Esophagus squamous epithelium (tissue), 5 donors: ENCODE measurements at regions not wholly inside any gene's neighbourhood (a gene's known extent, or its start where the extent isn't known, plus 50 kb on each side); places are given as distances from the start of the nearest gene placed in this dataset.
"Not testable (repeated sequence)": the region's sequence is repeated elsewhere in the genome, so short reads cannot be mapped to it uniquely, and the experiment has no call there.

Source experiments
- DNase-seq: peaks from one replicate; lab custom pipeline; 2025; lab: John Stamatoyannopoulos, UW
- H3K27ac ChIP-seq, 4 donors: fragments of 200-600 bp; sonication (generic); one replicate each; pipeline ENCODE4 v1.5.1; 2016 to 2019; ENCODE audit warnings: mild to moderate bottlenecking in 1 of 4
- H3K27me3 ChIP-seq, 4 donors: fragments of 200-600 bp; sonication (generic); 1 replicate in 3 of 4; 2 replicates in 1 of 4; pipeline versions ENCODE4 v1.5.1 to v1.6.0; 2017 to 2021; ENCODE audit warnings: antibody characterized with exemption in 1 of 4
- H3K36me3 ChIP-seq, 3 donors: fragments of 200-600 bp; sonication (generic); one replicate each; pipeline ENCODE4 v1.5.1; 2016 to 2019
- H3K4me1 ChIP-seq, 3 donors: fragments of 200-600 bp; sonication (generic); one replicate each; pipeline ENCODE4 v1.5.1; 2017 to 2019
- H3K4me3 ChIP-seq, 4 donors: fragments of 200-600 bp; sonication (generic); 1 replicate in 3 of 4; 2 replicates in 1 of 4; pipeline ENCODE4 v1.5.1; 2016 to 2019; ENCODE audit warnings: mild to moderate bottlenecking in 2 of 4, moderate library complexity in 1 of 4
- H3K9me3 ChIP-seq, 3 donors: fragments of 200-600 bp; sonication (generic); one replicate each; pipeline ENCODE4 v1.5.1; 2016 to 2019
- POLR2A ChIP-seq, 4 donors: fragments of 450-650 bp; IDR thresholded peaks; one replicate each; pipeline ENCODE4 v1.6.1; 2017; ENCODE audit warnings: antibody characterized with exemption in 4 of 4, mild to moderate bottlenecking in 4 of 4, moderate library complexity in 3 of 4
- WGBS, 2 donors: methylation state at CpG; one replicate each; pipeline ENCODE4 v1.1.5; 2018; 5-methylcytosine and 5-hydroxymethylcytosine counted together
- intact Hi-C: fragments of 100-400 bp; cut with DNase I; formaldehyde crosslinking; loops from one replicate; pipeline ENCODE4 v1.15.0; 2022
- TF ChIP-seq, protein P1 (sequence below), 6 experiments: fragments of 450-650 bp in 4 of 6; fragments of 200-600 bp in 2 of 6; sonication (generic) in 2 of 6; IDR thresholded peaks; one replicate each; pipeline ENCODE4 v1.5.1; 2016 to 2019; ENCODE audit warnings: antibody characterized with exemption in 6 of 6, mild to moderate bottlenecking in 4 of 6, moderate library complexity in 4 of 6
- donor health status: DM: yes; HTN: yes; CAD: no.

DNA sequence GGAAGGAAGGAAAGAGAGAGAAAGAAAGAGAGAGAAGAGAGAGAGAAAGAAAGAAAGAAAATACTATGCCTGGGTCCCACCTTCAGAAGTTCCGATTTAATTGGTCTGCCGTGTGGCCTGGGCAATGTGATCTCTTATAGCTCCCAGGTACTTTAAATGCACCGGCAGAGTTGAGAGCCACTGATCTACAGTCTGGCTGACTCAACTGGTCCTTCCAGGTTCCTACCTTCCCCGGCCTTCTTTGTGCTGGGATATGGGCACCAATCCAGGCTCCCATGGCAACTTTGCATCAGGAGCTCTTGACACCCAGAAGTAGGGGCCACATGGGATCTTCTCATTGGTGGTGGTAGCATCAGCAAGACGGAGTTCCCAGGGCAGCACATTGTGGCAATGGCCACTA, 186.5 kb upstream of the ATP6AP2 start:
- intact Hi-C loops, result no loop called here
- Histone ChIP-seq H3K27ac (no peak overlapping the region), H3K27me3 (no peaks in the 10 kb centered on the region), H3K9me3 (peaks cover 0 to 9% (median 0%) of the 10 kb centered on the region in 3 donors), H3K4me3 (no peak overlapping the region), H3K4me1 (no peaks in the 10 kb centered on the region), H3K36me3 (no peaks in the 10 kb centered on the region)
- 68 to 84% methylated on average over 5 of the region's 5 CpGs for WGBS, 2 donors
- DNase-seq, result no peak
- TF ChIP-seq, protein P1, sequence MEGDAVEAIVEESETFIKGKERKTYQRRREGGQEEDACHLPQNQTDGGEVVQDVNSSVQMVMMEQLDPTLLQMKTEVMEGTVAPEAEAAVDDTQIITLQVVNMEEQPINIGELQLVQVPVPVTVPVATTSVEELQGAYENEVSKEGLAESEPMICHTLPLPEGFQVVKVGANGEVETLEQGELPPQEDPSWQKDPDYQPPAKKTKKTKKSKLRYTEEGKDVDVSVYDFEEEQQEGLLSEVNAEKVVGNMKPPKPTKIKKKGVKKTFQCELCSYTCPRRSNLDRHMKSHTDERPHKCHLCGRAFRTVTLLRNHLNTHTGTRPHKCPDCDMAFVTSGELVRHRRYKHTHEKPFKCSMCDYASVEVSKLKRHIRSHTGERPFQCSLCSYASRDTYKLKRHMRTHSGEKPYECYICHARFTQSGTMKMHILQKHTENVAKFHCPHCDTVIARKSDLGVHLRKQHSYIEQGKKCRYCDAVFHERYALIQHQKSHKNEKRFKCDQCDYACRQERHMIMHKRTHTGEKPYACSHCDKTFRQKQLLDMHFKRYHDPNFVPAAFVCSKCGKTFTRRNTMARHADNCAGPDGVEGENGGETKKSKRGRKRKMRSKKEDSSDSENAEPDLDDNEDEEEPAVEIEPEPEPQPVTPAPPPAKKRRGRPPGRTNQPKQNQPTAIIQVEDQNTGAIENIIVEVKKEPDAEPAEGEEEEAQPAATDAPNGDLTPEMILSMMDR (IDR thresholded peaks at IDR 0.05), result no peak
- TF ChIP-seq POLR2A (IDR thresholded peaks at IDR 0.05), result no peak

DNA sequence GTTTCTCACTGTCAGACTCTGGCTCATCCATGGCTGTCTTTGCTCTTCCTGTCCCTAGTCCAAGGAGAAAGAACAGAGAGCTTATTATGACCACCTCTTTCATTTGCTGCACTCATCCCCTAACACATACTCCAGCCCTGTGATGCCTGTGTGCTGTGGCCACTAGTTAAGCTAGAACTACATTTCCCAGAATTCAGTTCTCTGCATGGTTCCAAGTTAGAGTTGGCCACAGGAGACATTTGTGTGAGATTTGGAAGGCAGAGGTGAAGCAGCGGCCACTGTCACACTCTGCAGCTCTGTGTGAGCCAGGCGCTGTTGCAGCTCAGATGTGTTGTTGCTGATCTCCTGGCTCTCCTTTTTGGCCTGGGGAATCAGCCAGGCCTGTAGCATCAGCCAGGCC, 188.2 kb upstream of the ATP6AP2 start:
- no peaks in the 10 kb centered on the region for H3K36me3 ChIP-seq
- H3K4me3 ChIP-seq, result no peak overlapping the region
- peaks cover 0 to 6% (median 0%) of the 10 kb centered on the region in 3 donors for H3K9me3 ChIP-seq
- DNase-seq, result no peak
- no peaks in the 10 kb centered on the region for H3K4me1 ChIP-seq
- no peaks in the 10 kb centered on the region for H3K27me3 ChIP-seq
- TF ChIP-seq, protein P1 (IDR thresholded peaks at IDR 0.05), result no peak
- TF ChIP-seq POLR2A (IDR thresholded peaks at IDR 0.05), result no peak
- 100% methylated on average over 1 of the region's 2 CpGs; no CpG with 5 or more reads in 1 of the 2 donors for WGBS, 2 donors
- intact Hi-C loops, result no loop called here
- no peak overlapping the region for H3K27ac ChIP-seq

DNA sequence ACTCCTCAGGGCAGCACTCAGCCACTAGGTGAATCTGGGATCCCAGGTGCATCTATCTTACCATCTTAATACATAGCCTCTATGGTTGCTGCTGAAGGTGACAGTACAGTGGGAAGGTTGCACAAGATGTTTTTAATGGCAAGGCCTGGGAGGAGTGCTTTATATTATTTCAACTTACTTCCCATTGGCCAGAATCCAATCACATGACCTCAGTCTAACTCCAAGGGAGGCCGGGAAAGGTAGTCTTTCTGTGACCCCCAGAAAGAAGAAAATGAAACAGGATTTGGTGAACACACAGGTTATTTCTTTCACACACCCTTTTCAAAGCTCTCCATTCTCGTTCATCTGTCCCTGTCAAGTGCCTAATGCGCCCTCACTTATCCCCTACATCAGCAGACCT, 189.1 kb upstream of the ATP6AP2 start:
- intact Hi-C loops, result no loop called here
- peaks cover 0 to 2% (median 0%) of the 10 kb centered on the region in 3 donors for H3K9me3 ChIP-seq
- TF ChIP-seq, protein P1 (IDR thresholded peaks at IDR 0.05), result no peak
- TF ChIP-seq POLR2A (IDR thresholded peaks at IDR 0.05), result no peak
- H3K4me1 ChIP-seq, result no peaks in the 10 kb centered on the region
- 42 to 75% methylated on average over 2 to 3 of the region's 3 CpGs for WGBS, 2 donors
- no peak overlapping the region for H3K4me3 ChIP-seq
- H3K27me3 ChIP-seq, result no peaks in the 10 kb centered on the region
- H3K36me3 ChIP-seq, result no peaks in the 10 kb centered on the region
- no peak overlapping the region for H3K27ac ChIP-seq
- no peak for DNase-seq

DNA sequence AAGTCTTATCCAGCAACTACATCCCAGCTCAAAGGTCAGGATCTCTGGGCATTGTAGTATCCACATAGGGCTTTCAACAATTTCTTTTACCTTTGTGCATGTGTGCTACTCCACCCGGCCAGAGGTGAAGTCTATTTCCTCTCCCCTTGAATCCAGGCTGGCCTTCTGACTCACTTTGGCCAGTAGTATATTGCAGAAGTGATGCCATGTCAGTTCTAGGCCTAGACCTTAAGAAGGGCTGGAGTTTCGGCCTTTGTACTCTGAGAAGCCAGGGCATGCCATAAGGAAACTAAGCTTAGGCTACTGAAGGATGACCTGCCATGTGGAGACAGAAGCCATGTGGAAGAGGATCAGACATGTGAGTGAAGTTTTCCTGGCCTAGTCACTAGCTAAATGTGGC, 191.2 kb upstream of the ATP6AP2 start:
- H3K9me3 ChIP-seq, result no peaks in the 10 kb centered on the region
- intact Hi-C loops, result no loop called here
- no peaks in the 10 kb centered on the region for H3K36me3 ChIP-seq
- WGBS, 2 donors, result 56 to 86% methylated on average over 1 of the region's 2 CpGs
- TF ChIP-seq, protein P1 (IDR thresholded peaks at IDR 0.05), result no peak
- no peak for TF ChIP-seq POLR2A (IDR thresholded peaks at IDR 0.05)
- no peak overlapping the region for H3K27ac ChIP-seq
- H3K4me3 ChIP-seq, result no peak overlapping the region
- DNase-seq, result no peak
- H3K27me3 ChIP-seq, result no peaks in the 10 kb centered on the region
- H3K4me1 ChIP-seq, result no peaks in the 10 kb centered on the region

DNA sequence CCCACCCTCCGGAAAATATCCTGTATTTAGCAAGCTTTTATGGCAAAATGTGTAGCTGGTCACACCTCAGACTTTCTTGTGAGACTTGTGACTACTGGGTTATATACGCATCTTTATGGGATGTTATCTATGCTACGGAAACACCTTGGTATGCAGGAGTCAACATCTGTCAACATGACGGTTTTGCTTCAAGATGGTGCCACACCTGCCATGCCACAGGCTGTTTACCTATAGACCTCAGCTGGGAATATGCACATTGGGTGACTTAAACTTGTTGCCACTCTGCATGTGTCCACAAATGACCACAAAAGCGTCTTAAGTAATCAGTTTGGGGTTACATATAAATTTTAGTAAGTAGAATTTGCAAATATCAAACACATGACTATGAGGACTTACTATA, 192.3 kb upstream of the ATP6AP2 start:
- intact Hi-C loops, result no loop called here
- no peak for TF ChIP-seq POLR2A (IDR thresholded peaks at IDR 0.05)
- TF ChIP-seq, protein P1 (IDR thresholded peaks at IDR 0.05), result no peak
- 89 to 90% methylated on average over 5 of the region's 5 CpGs for WGBS, 2 donors

DNA sequence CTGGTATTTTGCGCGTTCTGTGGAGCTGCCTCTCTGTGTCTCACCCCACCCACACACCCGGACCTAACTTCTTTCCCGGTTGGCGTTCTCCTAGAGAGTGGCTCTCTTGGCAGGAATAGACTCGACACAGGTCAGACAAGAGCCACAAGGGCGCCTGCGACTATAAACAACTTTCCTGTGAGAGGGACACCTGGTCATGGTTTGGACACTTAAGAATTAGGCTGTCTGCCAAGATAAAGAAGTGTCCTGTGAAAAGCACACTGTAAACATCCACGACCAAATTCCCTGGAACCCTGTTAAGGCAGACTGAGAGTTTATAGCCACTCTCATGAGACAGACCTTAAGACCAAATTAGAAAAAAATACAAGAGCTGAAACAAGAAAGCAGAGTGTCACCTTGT, 192.9 kb upstream of the ATP6AP2 start:
- H3K9me3 ChIP-seq, intact Hi-C loops, H3K36me3 ChIP-seq, H3K27ac ChIP-seq, H3K27me3 ChIP-seq, H3K4me1 ChIP-seq, DNase-seq, H3K4me3 ChIP-seq: not testable (repeated sequence)
- 71 to 80% methylated on average over 1 to 7 of the region's 9 CpGs for whole genome bisulfite sequencing, 2 donors

More for the DNA sequence above, 192.3 kb upstream of the ATP6AP2 start:
- Histone ChIP-seq H3K9me3 (no peaks in the 10 kb centered on the region), H3K4me3 (no peak overlapping the region), H3K36me3 (no peaks in the 10 kb centered on the region), H3K27me3 (no peaks in the 10 kb centered on the region), H3K4me1 (no peaks in the 10 kb centered on the region), H3K27ac (no peak overlapping the region)
- no peak for DNase-seq

DNA sequence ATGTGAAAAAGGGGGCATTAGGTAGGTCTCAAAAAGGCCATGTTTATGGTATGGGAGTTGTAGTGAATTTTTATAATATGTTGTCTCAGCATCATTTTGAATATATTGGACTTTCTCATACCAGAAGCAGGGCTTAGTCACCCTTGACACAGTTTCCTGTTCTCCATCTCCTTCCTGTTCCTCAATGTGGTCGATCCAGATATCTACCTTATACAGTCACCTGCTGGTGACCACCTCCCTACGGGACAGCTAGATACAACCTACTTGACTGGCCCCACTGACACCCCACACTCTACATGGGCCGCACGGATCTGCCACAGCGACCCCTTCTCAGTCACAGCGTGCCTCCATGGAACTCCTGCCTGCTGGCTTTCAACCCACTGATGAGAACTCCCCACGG, 193.5 kb upstream of the ATP6AP2 start:
- intact Hi-C loops, H3K4me1 ChIP-seq, H3K9me3 ChIP-seq, H3K27me3 ChIP-seq, H3K36me3 ChIP-seq, DNase-seq, H3K4me3 ChIP-seq, H3K27ac ChIP-seq: not testable (repeated sequence)
- 55 to 64% methylated on average over 2 of the region's 7 CpGs for WGBS, 2 donors
